Superior temporal gyrus (tissue), 1 donor: ENCODE measurements at regions not wholly inside any gene's neighbourhood (a gene's known extent, or its start where the extent isn't known, plus 50 kb on each side); places are given as distances from the start of the nearest gene placed in this dataset.
A peak's percentile ranks its signal among the peaks of the same experiment; 100 is the strongest.

ENCODE experiments used
- DNase-seq: peaks from one replicate; pipeline ENCODE4 v3.0.0-alpha.2; 2016; ENCODE audit errors: extremely low spot score

- no peak for DNase-seq
Measured at GRCh38 chr16:61596655-61597054, 439.6 kb downstream of the CDH8 start.

GRCh38 chr16:61595605-61596004 is 440.6 kb downstream of the CDH8 start:
- DNase-seq, result no peak

- no peak for DNase-seq
Measured at GRCh38 chr16:61590577-61590976, 445.7 kb downstream of the CDH8 start.

GRCh38 chr16:61587526-61587925 is 448.7 kb downstream of the CDH8 start:
- DNase-seq, result no peak

- no peak for DNase-seq
Measured at GRCh38 chr16:61581417-61582046, 454.7 kb downstream of the CDH8 start.

DNA sequence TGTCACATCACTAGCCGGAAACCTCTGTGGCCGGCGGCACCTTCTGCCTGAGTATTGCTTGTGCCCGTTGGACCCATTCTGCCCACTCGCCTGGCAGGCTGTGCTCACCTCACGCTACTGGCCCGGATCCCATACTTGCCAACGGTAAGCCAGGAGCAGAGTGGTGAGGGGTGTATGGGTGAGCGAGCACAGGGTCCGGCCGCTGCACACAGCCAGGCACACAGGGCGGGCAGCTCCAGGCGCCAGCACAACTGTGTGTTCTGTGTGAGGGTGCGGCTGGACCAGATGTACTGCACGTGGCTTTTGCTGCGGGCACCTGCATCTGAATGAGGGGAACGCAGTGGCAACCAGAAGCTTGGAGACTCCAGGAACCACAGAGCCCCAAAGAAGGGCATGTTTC is 455.7 kb downstream of the CDH8 start:
- DNase-seq, result no peak

DNA sequence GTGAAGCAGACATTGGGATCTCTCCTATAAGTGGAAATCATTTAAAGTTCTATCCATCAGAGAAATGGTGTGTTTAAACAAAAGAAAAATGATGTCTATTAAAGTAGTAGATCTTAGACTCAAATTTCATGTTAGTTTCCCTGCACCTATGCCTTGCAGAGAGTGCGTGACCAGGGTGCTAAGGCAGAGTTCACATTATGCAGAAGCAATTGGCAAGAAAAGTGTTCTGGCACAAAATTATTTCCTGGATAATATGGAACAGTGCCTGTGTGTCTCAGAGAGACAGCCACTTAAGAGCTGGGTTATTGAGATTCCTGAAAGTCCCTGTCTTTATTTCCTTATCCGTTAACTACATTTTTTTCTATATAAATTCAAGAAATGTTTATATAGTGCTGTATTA is 457.0 kb downstream of the CDH8 start:
- DNase-seq, result peak; percentile 20

DNA sequence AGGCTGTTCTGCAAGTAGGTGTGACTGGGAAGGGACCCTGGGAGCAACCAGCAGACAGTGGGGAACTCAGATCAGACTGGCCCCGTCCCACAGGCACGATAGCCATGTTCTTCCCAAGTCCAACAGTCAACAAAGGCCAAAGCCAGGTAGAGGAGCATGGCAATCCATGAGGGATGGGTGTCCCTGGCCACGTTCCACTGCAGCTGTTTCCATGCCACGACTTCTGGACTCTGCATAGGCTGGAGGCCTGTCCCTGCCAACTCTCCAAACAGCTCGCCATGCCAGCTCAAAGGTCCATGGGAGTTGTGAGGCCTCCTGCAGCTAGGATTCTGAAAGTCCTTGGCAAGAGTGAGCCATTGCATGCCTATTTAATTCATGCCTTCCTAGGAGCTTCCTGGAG is 459.8 kb downstream of the CDH8 start:
- no peak for DNase-seq

- DNase-seq, result no peak
Measured at GRCh38 chr16:61575617-61576016, 460.6 kb downstream of the CDH8 start.

DNA sequence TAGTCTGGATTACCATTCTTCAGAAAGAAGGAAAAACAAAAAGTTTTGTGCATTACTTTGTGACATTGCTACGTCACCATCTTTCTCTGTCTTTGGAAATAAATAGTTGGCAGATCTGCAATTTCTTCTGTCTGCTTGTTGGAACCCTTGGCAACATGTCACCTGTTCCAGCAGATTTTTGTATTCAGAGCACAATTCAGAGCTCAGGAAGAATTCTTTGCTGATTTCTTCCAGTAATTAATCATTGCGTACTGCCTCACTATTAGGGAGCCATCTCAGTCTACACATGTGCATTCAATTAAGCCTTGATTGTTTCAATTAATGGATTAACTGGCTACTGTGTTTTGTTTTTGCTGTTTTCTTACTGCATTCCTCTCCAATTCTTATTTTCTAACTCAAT is 467.2 kb downstream of the CDH8 start:
- DNase-seq, result no peak

- DNase-seq, result no peak
Measured at GRCh38 chr16:61564716-61565115, 471.5 kb downstream of the CDH8 start.

DNA sequence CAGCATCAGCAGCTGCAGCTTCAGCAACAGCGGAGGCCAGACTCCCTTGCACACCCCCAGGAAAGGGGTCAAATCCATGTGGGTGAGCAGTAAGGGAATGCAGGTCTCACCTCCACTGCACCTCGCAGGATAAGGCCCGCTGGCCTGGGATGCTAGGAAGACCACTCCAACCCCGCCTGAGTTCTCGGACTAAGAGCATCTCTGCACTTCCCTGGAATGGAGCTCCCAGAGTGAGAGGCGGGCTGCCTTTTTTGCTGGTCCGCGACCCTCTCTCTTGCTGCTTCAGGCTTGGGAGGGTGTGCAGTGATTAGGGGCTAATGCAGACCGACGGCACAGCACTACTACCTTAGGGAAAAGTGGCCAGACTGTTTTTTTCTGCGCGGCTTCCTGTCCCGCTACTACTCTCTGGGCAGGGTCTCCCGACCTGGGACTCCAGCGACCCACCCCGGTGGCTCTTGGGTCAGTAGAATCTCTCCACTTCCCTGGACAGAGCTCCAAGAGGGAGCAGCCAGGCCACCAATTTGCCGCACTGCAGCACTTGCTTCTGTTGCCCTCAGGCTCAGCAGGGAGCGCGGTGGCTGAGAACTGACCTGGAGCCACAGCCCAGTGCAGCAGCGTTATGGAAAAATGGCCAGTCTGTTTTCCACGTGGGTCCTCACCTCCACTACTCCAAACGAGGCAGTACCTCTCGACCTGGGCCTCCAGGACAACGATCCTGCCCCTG is 480.4 kb downstream of the CDH8 start:
- no peak for DNase-seq

GRCh38 chr16:61549327-61549726 is 486.9 kb downstream of the CDH8 start:
- DNase-seq, result no peak

GRCh38 chr16:61547626-61548025 is 488.6 kb downstream of the CDH8 start:
- DNase-seq, result no peak

DNA sequence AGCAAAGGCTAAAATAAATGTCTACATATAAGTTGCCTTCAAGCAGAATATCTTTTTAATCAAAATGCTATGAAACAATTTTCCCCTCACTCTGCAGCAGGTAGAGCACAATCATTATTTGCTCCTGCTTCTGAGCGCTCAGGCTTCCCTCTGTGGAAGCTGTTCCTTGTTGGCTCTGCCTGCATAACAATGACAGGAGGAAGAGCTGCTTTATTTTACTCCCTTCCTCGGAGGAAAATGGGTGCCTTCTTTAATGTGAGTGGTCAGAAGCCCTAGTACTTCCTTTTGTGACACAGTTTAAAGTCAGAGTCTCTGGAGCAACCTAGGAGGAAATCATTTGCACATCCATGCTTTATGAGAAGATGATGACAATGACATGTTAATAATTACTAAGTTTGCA is 492.1 kb downstream of the CDH8 start:
- DNase-seq, result no peak

- no peak for DNase-seq
Measured at GRCh38 chr16:61540216-61540615, 496.0 kb downstream of the CDH8 start.

DNA sequence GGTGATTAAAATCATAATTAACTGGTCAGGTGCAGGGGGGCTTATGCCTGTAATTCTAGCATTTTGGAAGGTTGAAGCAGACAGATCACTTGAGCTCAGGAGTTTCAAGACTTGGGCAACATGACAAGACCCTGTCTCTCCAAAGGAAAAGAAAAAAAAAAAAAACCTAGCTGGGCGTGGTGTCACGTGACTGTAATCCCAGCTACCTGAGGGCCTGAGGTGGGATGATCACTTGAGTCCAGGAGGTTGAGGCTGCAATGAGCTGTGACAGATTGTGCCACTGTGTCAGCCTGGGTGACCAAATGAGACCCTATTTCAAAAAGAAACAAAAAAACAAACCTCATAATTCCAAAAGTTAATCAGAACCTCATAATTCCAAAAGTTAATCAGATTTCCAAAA is 505.5 kb downstream of the CDH8 start:
- no peak for DNase-seq

DNA sequence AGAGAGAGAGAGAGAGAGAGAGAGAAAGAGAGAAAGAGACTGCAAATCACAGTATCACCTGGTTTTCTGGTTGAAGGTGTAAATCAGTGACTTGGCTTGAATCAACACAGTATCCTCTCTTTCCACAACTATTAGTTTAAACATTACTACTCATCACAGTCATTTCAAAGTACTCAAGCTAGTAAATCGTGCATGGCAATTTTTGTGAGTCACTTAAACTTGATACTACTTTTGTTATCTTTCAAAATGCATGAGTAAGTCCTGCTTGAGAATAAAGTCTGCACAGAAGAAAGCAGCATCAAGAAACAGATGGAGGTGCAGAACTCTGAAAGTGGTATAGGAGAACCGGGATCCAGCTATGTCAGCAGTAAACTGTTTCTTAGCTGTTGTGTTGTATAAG is 535.4 kb downstream of the CDH8 start:
- DNase-seq, result no peak

DNA sequence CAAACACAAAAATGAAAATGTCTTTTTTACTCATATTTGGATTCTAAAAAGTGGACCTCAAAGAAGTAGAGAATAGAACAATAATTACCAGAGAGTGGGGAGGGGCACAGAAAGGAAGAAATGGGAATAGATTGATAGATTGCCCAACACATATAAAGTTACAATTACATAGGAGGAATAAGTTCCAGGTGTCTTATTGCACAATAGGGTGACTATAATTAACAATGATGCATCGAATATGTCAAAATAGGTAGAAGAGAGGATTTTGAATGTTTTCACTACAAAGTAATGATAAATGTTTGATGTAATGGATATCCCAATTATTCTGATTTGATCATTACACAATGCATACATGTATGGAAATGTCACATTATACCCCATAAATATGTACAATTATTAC is 556.0 kb downstream of the CDH8 start:
- DNase-seq, result no peak

DNA sequence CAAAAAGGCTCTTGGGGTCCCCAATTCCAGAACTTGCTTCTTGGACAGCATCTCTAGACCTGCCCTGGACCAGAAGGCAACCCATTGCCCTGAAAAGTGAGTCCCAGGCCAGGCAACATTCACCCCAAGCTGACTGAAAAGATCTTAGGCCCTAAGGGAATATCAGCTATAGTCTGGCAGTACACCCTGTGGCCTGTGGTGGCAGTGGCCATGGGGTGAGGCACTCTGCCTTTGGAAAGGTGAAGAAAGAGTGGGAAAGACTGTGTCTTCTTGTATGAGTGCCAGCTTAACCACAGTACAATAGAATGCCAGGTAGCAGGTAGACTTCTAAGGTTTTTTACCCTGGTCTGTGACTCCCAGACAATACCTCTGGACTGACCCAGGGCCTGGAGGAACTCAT is 564.5 kb downstream of the CDH8 start:
- no peak for DNase-seq

DNA sequence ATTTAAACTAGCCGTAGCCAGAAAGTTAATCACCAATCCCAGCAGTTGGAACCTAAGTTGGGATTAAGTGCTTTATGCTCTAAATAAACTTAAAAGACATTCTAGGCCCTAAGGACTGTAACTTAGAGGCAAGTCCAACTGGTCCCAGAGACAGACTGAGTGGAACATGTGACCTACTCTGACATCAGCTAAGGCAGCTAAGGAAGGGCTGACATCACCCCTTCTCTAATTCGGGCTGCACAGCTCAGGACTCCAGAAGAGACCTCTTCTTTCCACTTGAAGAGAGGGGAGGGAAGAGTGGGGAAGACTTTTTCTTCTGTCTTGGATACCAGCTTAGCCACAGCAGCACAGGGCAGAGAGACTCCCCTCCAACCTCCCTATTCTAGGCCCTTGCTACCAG is 565.2 kb downstream of the CDH8 start:
- DNase-seq, result no peak

- no peak for DNase-seq
Measured at GRCh38 chr16:61465285-61465684, 571.0 kb downstream of the CDH8 start.

DNA sequence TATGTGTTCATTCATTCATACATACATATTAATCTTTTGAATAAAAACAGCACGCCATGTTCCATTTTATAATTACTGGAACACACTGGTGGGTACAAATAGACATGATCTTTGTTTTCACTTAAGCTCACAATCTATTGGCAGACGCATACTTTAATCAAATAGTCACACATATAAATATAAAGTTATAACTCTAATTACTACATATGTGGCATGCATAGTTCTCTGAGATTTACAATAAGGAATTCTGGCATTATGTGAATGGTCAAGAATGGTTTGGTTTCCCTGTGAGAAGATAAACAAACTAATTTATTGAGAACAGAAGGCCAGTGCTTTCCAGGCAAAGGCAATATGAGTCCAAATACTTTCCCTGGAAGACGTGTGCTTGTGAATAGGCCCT is 576.2 kb downstream of the CDH8 start:
- DNase-seq, result no peak

DNA sequence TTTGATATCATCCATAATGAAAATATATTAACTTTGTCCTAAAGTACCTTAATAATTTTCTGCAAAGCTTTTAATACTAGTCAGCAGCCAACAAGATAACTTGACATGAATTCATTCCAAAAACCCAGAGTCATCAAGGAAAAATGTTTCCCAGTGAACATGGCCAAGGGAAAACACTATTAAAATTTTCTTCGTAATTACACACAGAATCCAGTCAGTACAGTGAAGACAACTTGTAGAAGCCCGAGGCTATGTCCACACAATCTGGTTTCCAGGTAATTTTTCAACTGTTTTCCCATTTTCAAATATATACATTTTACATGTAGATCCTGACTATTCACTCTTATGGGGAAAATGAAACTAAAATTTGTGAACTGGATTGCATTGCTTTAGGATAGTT is 600.9 kb downstream of the CDH8 start:
- DNase-seq, result no peak
